ENCODE measurements at regions not wholly inside any gene's neighbourhood (a gene's known extent, or its start where the extent isn't known, plus 50 kb on each side); places are given as distances from the start of the nearest gene placed in this dataset.
"Not testable (repeated sequence)": the region's sequence is repeated elsewhere in the genome, so short reads cannot be mapped to it uniquely, and the experiment has no call there.

DNA sequence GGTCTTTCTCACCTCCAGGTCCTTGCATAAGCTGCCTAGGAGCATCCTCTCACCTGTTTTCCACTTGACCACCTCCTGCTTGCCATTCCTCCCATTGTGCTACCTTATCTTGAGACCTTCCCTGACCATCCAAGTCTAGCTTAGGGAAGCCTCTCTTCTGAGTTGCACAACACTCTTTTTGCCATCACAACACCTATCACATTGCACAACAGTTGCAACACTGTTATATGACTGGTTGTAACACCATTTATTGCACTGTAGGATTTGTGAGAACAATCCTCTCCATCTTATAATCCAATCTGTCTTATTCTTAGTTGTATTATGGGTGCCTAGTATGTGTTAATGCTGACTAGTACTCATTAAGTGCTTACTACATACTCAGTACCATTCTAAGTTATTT is 488.7 kb downstream of the OMA1 start:
- no peak for DNase-seq

DNA sequence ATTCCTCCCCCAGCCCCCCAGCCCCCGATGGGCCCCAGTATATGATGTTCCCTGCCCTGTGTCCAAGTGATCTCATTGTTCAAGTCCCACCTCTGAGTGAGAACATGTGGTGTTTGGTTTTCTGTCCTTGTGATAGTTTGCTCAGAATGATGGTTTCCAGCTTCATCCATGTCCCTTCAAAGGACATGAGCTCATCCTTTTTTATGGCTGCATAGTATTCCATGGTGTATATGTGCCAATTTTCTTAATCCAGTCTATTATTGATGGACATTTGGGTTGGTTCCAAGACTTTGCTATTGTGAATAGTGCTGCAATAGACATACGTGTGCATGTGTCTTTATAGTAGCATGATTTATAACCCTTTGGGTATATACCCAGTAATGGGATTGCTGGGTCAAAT is 495.3 kb downstream of the OMA1 start:
- DNase-seq: not testable (repeated sequence)

- DNase-seq: no peak
Measured at GRCh38 chr1:58047265-58047858, 499.2 kb downstream of the OMA1 start.

GRCh38 chr1:58045094-58045705 is 501.3 kb downstream of the OMA1 start:
- no peak for DNase-seq

GRCh38 chr1:58041621-58042020 is 504.9 kb downstream of the OMA1 start:
- DNase-seq: no peak

GRCh38 chr1:58038574-58038973 is 508.0 kb downstream of the OMA1 start:
- no peak for DNase-seq

GRCh38 chr1:58035523-58035922 is 511.0 kb downstream of the OMA1 start:
- DNase-seq: no peak

DNA sequence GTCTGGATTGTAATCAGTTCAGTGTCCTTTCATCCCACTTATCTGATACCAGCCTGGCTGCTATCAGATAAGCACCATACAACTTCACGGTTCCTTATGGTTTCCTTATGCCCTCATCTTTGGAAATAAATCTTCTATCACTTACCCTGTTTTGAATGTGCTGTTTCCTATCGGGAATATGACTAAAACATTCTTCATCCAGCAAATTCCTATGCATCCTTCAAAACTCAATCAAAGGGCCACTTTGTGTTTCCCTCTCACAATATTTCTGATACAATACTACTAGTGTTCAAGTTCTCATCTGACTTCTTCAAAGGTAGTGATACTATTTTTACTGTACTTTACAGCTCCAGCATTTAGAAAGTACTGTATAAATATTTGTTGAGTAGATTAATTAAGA is 513.2 kb downstream of the OMA1 start:
- no peak for DNase-seq

- no peak for DNase-seq
Measured at GRCh38 chr1:58032611-58033073, 513.9 kb downstream of the OMA1 start.

DNA sequence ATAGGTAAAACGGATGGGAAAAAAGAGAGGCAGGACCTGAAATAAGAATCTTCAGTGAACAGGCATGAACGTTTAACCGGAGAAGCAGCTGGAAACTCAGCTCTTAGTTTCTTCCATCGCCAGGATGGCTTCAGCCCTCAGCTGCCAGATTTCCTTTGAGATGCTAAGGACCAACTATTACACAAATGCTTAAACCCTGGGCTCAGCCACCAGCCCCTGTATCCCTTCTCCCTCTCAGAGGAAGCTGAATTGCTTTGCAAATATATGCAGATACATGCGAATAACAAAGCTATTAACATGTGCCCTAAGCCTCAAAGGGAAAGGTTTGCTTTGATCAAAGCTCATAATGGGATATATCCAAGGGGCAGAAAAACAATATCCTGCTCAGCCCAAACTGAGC is 515.1 kb downstream of the OMA1 start:
- no peak for DNase-seq

GRCh38 chr1:58030456-58030855 is 516.1 kb downstream of the OMA1 start:
- no peak for DNase-seq

GRCh38 chr1:58017641-58018040 is 528.9 kb downstream of the OMA1 start:
- no peak for DNase-seq

GRCh38 chr1:58013237-58013636 is 533.3 kb downstream of the OMA1 start:
- no peak for DNase-seq

- DNase-seq: no peak
Measured at GRCh38 chr1:58011978-58012377, 534.5 kb downstream of the OMA1 start.

DNA sequence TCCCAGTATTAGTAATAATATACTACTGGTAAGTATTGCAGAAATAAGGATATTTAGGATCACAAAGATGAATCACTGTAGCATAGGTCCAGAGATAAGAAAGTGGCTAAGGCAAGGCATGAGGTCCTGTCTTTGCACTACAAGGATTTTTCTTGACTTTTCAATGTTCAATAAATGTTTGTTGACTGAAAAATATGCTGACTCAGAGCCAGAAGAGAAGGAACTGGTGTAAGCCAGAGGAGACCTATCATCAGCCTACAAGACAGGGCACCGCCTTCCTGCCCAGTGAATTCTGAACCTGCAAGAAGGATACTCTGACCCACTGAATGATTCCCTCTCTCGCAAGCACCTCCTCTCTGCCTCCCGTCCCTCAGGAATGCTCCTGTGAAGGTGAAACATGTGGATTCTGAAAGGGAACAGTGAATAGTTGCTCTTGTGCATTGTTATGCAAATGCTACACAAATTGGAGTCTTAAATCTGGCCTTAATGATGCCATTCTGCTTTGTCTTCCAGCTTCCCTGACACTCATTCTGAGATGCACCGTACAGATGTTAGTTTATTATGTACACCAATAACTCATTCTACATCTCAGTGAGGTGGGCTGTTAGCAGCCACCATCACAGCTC is 540.0 kb downstream of the OMA1 start:
- no peak for DNase-seq

DNA sequence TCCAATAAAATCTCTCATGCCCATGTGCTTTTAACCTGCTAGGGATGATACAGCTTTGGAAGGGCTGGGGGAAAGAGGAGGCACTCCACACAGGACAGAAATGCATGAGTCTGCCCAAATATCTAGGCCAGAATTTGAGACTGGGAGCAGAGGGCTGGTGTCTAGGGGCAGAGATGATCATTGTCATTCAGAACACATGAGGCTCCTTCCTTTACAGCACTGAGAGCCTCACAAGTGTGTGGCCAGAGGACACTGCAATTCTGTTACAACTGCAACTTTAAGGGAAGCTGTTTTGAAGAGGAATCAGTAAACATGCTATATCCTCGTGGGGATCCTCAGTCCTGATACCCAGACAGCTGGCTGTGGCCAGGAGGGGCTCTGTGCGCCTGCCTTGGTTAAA is 541.3 kb downstream of the OMA1 start:
- DNase-seq: no peak

DNA sequence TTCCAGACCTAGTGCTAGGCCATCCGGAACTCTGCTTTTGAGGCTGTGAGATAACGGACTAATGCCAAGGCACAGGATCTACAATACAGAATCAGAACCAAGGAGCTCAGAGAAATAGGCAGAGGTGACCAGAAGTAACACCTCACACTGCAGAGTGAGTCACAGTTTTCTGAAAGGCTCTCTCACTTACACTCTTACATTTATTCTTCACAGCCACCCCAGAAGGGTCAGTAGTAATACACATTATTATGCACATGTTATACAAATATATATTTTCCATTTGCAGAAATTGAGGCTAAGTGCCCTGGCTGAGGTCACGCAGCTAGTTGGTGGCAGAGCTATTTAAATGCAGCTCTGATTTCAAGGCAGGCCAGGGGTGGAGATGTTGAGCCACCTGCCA is 542.5 kb downstream of the OMA1 start:
- no peak for DNase-seq

GRCh38 chr1:58003059-58003458 is 543.5 kb downstream of the OMA1 start:
- no peak for DNase-seq

DNA sequence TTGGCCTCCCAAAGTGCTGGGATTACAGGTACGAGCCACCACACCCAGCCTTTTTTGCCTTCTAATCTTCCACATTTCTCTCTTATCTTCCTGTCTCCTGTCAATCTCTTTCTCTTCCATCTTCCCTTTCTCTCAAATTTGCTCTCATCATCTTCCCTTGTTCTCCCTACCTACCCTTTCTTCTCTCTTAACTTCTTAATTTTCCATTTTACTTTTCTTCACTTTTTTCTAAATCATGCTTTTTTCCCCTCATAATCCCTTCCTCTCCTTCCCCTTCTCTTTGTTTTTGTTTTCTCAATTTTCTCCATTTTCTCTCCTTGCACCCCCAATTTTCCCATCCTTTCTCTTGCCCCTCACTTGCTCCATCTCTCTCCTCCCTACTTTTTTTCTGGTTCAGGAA is 545.7 kb downstream of the OMA1 start:
- DNase-seq: no peak

DNA sequence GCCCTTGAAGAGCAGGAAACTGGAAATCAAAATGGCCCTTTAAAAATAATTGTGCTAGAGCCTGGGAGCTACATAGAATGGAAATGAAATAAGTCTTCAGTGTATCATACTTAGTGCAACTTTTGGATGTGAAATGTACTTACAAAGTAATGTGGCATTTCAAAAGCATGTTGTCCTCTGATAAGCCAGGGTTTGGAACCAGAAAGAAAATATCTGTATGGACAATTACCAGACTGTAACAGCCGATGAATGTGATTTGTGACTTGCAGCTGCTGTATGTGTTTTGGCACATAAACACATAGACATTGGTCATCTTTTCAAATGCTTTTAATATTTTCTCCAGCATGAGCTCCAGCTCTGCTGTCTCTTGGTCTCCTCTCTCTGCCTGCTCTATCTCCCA is 546.4 kb downstream of the OMA1 start:
- no peak for DNase-seq

DNA sequence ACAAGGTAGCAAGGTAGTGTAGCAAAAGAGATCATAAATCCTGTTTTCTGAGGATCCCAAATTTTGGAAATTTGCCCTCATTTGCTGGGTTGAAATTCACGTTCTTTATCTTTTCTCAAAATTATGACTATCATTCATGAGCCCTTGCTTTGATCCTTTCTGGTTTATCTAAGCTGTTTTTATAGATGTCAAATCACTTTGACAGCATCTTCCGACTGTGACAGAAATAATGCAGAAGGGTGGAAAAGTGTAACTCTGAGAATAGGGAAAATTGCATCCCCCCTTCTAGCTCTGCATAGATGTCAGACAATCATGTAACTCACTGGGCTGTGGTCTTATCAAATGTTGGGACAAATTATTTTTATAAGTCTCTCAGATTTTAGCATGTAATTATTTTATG is 550.1 kb downstream of the OMA1 start:
- DNase-seq: no peak

DNA sequence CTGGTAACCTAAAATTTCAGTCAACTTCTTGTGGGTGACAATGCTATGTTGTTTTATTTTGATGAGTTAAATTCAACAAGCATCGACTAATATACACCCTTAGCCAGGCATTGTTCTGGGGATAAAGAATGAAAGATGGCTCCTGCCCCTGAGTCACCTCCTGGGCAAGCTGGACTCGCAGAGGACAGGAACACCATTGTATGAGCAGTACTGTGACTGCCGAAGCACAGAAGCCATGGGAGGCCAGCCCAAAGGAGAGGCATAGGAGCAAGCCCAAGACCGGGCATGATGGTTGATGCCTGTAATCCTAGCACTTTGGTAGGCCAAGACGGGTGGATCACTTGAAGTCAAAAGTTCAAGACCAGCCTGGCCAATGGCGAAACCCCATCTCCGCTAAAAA is 555.2 kb downstream of the OMA1 start:
- DNase-seq: no peak

- no peak for DNase-seq
Measured at GRCh38 chr1:57989877-57990276, 556.6 kb downstream of the OMA1 start.

- DNase-seq: no peak
Measured at GRCh38 chr1:57987523-57987922, 559.0 kb downstream of the OMA1 start.

DNA sequence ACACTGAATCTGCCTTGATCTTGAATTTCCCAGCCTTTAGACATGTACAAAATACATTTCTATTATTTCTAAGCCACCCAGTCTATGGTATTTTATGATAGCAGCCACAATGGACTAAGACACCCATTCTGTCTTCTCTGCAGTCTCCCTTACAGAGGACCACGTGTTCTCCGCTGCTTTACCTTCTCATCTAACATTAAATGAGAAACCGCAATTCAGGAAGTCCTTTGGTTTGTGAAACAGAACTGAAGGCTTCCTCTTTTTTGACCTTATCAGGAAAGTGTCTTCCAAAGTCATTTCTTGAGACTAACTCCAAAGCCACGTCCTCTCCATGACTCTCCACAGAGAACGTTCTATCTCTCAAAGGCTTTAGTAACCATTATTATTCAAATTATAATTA is 560.1 kb downstream of the OMA1 start:
- no peak for DNase-seq

Measured in right forelimb (tissue), 1 donor.